Heart right ventricle (tissue), 16 donors: ENCODE measurements at regions not wholly inside any gene's neighbourhood (a gene's known extent, or its start where the extent isn't known, plus 50 kb on each side); places are given as distances from the start of the nearest gene placed in this dataset.

Source experiments
- ATAC-seq, 8 donors: fragments of 200-7000 bp; cut with Tn5 transposase; one replicate each; pipeline ENCODE4 v1.9.1; 2020; ENCODE audit warnings: mild to moderate bottlenecking in 8 of 8, moderate library complexity in 8 of 8, moderate number of reproducible peaks in 1 of 8
- DNase-seq, 2 donors: peaks; one replicate each; pipeline ENCODE4 v3.0.0-alpha.2; 2020
- H3K27ac ChIP-seq, 10 donors: fragments of 200-600 bp; sonication (generic) in 2 of 10; one replicate each; pipeline versions ENCODE4 v1.5.0 to v1.8.0; 2020 to 2022; ENCODE audit warnings: mild to moderate bottlenecking in 3 of 10
- H3K27me3 ChIP-seq, 7 donors: fragments of 200-600 bp; one replicate each; pipeline ENCODE4 v1.8.0; 2021 to 2022; ENCODE audit warnings: mild to moderate bottlenecking in 2 of 7
- H3K36me3 ChIP-seq, 9 donors: fragments of 200-600 bp; sonication (generic) in 1 of 9; one replicate each; pipeline versions ENCODE4 v1.5.0 to v1.8.0; 2020 to 2022; ENCODE audit warnings: mild to moderate bottlenecking in 2 of 9
- H3K4me1 ChIP-seq, 9 donors: fragments of 200-600 bp; sonication (generic) in 1 of 9; one replicate each; pipeline versions ENCODE4 v1.5.0 to v1.8.0; 2020 to 2022; ENCODE audit warnings: mild to moderate bottlenecking in 4 of 9
- H3K4me3 ChIP-seq, 10 donors: fragments of 200-600 bp; sonication (generic) in 2 of 10; one replicate each; pipeline versions ENCODE4 v1.5.0 to v1.8.0; 2020 to 2022; ENCODE audit warnings: mild to moderate bottlenecking in 7 of 10, moderate library complexity in 2 of 10
- H3K9me3 ChIP-seq, 11 donors: fragments of 200-600 bp in 10 of 11; sonication (generic) in 2 of 11; one replicate each; pipeline versions ENCODE4 v1.5.0 to v1.8.0; 2013 to 2022; ENCODE audit warnings: mild to moderate bottlenecking in 2 of 11, control low read depth in 1 of 11, moderate library complexity in 1 of 11
- WGBS, 2 donors: extraction: QIAGEN DNeasy Blood & Tissue Kit; methylation state at CpG; one replicate each; pipeline ENCODE4 v1.1.7; 2013; ENCODE audit warnings: inconsistent platforms in 1 of 2; 5-methylcytosine and 5-hydroxymethylcytosine counted together
- intact Hi-C, 10 donors: fragments of 100-400 bp; cut with DNase I; formaldehyde crosslinking; loops; one replicate each; pipeline versions ENCODE4 v1.11.1 to v1.14.2; 2022
- TF ChIP-seq, protein P1 (sequence below), 9 donors: fragments of 200-600 bp; sonication (generic) in 2 of 9; IDR thresholded peaks; one replicate each; pipeline versions ENCODE4 v1.5.0 to v1.8.0; 2021 to 2022; ENCODE audit warnings: antibody characterized with exemption in 9 of 9, mild to moderate bottlenecking in 5 of 9, moderate library complexity in 1 of 9
- donor health status: Arrhythmogenic right ventricular cardiomyopathy.
- donor health status: ischemic (EF 13 %, LVEDD 7.1; RV severe dilation, severe dysfunction).
- donor health status: healthy with polysubstance abuse.
- donor health status: DM: no; HTN: yes; CAD: no.
- donor health status: DM: no; HTN: no; CAD: no.
- donor health status: ischemic (EF 25% LVEDD 6.9; RV normal size, moderate dysfunction).
- donor health status: ischemic (EF 25% LVEDD 5.7; RV mildly dilated, moderate dysfunction).
- donor health status: healthy.
- donor health status: DM: yes; HTN: yes; CAD: no.
- donor health status: Ischemic cardiomyopathy.
- donor health status: ischemic (EF 35%, LVEDD 5.7; RV mildly dilated, moderate dysfunction).
- donor health status: nonischemic (EF 11% LVEDD 7.7; RV severe dilation, severe dysfunction).
- donor health status: DM: yes; HTN: yes; CAD: no.
- donor health status: PGD.
- donor health status: ischemic (EF 29% LVEDD 5.4; RV normal size, mild dysfunction).
- donor health status: nonischemic (EF 23%, LVEDD 6.1; RV moderate dilation, normal function).

DNA sequence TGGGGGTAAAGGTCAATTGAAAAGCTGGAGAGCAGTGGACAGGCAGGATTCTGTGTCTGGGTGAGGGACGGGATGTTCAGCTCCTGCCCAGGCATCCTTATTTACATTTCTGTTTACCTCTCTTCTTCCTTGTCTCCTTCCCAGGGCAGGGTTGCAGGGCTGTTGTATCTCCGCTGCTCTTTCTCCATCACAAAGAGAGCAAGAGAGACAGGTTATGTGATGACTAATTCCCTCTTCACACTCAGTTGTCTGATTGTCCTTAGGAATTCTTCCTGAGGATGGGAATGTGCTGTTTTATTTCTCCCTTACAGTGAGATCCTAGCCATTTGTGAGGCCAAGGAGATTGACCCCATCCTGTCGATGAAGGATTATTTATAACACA is 104.9 kb downstream of the VPREB1 start:
- H3K4me1 ChIP-seq, result no peaks in the 10 kb centered on the region
- no peak overlapping the region for H3K4me3 ChIP-seq
- H3K9me3 ChIP-seq, result no peaks in the 10 kb centered on the region
- intact Hi-C loops, result loop anchor here in 3 of 10 donors (1.0 to 10.0 kb wide), 3 partner anchors 48 to 775 kb away; partner anchors contain the start of gene IGLL5 (in 1 of the 3)
- ATAC-seq (no peak), DNase-seq (no peak)
- 46 to 49% methylated on average over 3 of the region's 3 CpGs for WGBS, 2 donors
- no peak overlapping the region for H3K27ac ChIP-seq
- TF ChIP-seq, protein P1, sequence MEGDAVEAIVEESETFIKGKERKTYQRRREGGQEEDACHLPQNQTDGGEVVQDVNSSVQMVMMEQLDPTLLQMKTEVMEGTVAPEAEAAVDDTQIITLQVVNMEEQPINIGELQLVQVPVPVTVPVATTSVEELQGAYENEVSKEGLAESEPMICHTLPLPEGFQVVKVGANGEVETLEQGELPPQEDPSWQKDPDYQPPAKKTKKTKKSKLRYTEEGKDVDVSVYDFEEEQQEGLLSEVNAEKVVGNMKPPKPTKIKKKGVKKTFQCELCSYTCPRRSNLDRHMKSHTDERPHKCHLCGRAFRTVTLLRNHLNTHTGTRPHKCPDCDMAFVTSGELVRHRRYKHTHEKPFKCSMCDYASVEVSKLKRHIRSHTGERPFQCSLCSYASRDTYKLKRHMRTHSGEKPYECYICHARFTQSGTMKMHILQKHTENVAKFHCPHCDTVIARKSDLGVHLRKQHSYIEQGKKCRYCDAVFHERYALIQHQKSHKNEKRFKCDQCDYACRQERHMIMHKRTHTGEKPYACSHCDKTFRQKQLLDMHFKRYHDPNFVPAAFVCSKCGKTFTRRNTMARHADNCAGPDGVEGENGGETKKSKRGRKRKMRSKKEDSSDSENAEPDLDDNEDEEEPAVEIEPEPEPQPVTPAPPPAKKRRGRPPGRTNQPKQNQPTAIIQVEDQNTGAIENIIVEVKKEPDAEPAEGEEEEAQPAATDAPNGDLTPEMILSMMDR (IDR thresholded peaks at IDR 0.05), result no peak
- H3K27me3 ChIP-seq, result peaks cover 0 to 59% (median 50%) of the 10 kb centered on the region in 7 donors
- H3K36me3 ChIP-seq, result no peaks in the 10 kb centered on the region

DNA sequence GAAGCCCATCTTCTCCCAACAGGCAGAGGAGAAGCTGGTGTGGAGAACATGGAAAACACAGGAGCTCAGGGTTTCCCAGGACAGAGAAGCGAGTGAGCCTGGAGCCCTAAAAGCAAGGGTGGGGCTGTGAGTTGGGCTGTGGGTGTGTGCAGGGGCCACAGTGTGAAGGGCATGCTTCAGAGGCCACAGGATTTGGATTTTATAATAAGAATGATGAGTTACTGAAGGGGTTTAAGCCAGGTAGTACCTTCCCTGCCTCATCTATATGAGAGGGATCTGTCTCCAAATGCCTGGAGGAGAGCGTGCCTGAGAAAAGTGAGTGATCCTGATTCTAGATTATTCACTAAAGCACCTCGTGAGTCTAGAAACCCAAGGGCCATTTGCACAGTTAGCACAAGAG is 106.8 kb downstream of the VPREB1 start:
- ATAC-seq, result no peak
- no peak overlapping the region for H3K4me3 ChIP-seq
- WGBS, 2 donors, result 66 to 71% methylated on average over 3 of the region's 3 CpGs
- DNase-seq, result no peak
- no peak overlapping the region for H3K27ac ChIP-seq
- no peaks in the 10 kb centered on the region for H3K9me3 ChIP-seq
- intact Hi-C loops, result loop anchor here in 3 of 10 donors (2.0 to 10.0 kb wide), 4 partner anchors 45 to 603 kb away; no protein-coding TSS in a partner anchor
- TF ChIP-seq, protein P1 (IDR thresholded peaks at IDR 0.05), result no peak
- peaks cover 0 to 73% (median 60%) of the 10 kb centered on the region in 7 donors for H3K27me3 ChIP-seq
- no peaks in the 10 kb centered on the region for H3K4me1 ChIP-seq
- no peaks in the 10 kb centered on the region for H3K36me3 ChIP-seq

DNA sequence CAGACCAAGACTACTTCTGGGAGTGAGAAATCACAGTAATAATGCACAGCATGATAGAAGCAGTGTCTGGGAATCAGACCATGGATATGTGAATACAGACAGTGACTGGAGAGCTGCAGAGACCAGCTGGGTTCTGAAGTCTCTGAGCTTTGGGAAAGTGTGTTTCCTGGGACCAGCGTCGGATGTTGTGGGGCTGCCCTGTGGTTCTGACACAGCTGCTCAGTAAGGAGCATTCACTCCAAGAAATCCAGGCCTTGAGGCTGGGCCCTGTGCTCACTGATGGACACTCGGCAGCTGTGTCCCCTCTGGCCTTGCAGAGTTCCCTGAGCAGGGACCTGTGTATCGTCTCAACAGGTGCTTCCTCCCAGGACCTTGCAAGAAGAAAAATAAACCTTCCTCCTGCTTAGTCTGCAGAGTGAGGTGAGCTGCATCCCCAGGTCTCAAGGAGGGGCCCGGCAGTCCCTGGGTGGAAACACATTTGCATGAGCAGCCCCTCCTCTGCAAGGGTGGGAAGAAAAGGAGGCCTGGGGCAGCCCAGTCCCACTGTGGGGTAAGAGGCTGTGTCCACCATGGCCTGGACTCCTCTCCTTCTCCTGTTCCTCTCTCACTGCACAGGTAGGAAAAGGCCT is 107.9 kb downstream of the VPREB1 start:
- intact Hi-C loops, result loop anchor here in 3 of 10 donors (2.0 to 10.0 kb wide), 4 partner anchors 22 to 602 kb away; no protein-coding TSS in a partner anchor
- H3K27ac ChIP-seq, result no peak overlapping the region
- WGBS, 2 donors, result 27 to 33% methylated on average over 3 to 4 of the region's 5 CpGs
- ATAC-seq (no peak), DNase-seq (no peak)
- no peaks in the 10 kb centered on the region for H3K36me3 ChIP-seq
- no peak overlapping the region for H3K4me3 ChIP-seq
- H3K27me3 ChIP-seq, result peaks cover 0 to 81% (median 63%) of the 10 kb centered on the region in 7 donors
- TF ChIP-seq, protein P1 (IDR thresholded peaks at IDR 0.05), result no peak
- H3K9me3 ChIP-seq, result no peaks in the 10 kb centered on the region
- H3K4me1 ChIP-seq, result no peaks in the 10 kb centered on the region

DNA sequence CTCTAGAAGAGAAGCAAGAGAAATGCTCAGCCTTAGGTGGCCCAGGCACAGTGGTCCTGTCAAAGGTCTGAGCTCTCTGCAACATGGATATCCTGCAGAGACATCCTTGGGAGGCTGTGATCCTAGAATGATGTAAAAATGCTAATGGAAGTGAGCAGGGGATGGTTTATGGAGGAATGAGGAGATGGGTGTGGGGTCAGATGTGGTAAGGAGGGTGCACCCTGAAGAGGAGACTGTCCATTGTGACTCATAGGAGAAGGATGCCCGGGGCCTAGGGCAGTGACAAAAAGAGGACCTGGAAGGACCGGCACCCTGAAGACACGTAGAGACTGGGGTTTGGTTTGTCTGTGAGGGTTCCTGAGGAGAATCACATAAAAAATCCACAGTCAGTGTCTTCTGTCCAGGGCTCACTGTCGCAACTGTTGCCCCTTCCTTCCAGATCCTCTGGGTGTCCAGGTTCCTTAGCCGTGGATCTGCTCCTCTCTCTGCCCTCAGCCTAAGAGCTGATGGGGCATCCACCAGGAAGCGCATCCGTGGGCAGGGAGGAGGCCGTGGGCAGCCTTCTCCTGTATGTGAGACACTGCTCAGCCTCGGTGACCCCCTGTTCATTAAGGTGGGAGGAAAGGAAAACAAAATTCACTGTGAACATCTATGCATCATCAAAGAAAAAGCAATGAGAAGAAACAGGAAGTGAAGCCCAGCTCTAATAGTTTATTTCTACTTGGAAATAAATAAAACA is 110.7 kb downstream of the VPREB1 start:
- Histone ChIP-seq H3K9me3 (no peaks in the 10 kb centered on the region), H3K36me3 (no peaks in the 10 kb centered on the region), H3K4me3 (no peak overlapping the region), H3K27me3 (peaks cover 0 to 67% (median 53%) of the 10 kb centered on the region in 7 donors), H3K27ac (no peak overlapping the region), H3K4me1 (no peaks in the 10 kb centered on the region)
- ATAC-seq, result no peak
- intact Hi-C loops, result loop anchor here in 1 of 10 donors (10.0 kb wide), 1 partner anchor 600 kb away; no protein-coding TSS in a partner anchor
- TF ChIP-seq, protein P1 (IDR thresholded peaks at IDR 0.05), result no peak
- DNase-seq, result no peak
- 72 to 74% methylated on average over 9 of the region's 9 CpGs for WGBS, 2 donors
